Upper lobe of left lung (tissue), 4 donors: ENCODE measurements at regions not wholly inside any gene's neighbourhood (a gene's known extent, or its start where the extent isn't known, plus 50 kb on each side); places are given as distances from the start of the nearest gene placed in this dataset.

Source experiments
- POLR2A ChIP-seq, 4 donors: fragments of 450-650 bp; IDR thresholded peaks; one replicate each; pipeline ENCODE4 v1.5.1; 2016 to 2017; ENCODE audit warnings: antibody characterized with exemption in 4 of 4, mild to moderate bottlenecking in 2 of 4
- POLR2AphosphoS5 ChIP-seq, 2 donors: sonication (generic); formaldehyde crosslinking; IDR thresholded peaks; one replicate each; pipeline ENCODE4 v1.5.1; 2017; ENCODE audit warnings: antibody characterized with exemption in 2 of 2
- TF ChIP-seq, protein P1 (sequence below), 6 experiments: fragments of 450-650 bp in 4 of 6; fragments of 200-600 bp in 2 of 6; sonication (generic) in 2 of 6; IDR thresholded peaks; one replicate each; pipeline ENCODE4 v1.5.1; 2016 to 2019; ENCODE audit warnings: antibody characterized with exemption in 6 of 6

DNA sequence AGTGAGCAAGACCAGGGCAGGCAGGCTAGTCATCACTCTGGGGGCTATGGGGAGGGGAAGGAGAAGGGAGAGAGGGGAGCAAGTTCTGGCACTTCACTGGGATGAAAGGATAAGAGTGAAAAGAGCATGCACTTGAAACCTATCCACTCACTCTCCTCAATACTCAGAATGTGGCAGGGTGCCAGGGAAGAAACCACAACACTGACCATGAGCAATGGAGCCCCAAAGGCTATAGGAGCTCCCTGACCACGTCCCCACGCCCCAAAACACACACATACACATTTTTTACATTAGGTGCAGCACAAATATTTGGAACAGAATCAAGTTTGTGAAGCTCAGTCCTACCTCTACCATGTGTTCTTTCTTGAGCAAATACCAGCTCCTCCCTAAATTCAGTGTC is 132.2 kb downstream of the IDS start:
- TF ChIP-seq, protein P1, sequence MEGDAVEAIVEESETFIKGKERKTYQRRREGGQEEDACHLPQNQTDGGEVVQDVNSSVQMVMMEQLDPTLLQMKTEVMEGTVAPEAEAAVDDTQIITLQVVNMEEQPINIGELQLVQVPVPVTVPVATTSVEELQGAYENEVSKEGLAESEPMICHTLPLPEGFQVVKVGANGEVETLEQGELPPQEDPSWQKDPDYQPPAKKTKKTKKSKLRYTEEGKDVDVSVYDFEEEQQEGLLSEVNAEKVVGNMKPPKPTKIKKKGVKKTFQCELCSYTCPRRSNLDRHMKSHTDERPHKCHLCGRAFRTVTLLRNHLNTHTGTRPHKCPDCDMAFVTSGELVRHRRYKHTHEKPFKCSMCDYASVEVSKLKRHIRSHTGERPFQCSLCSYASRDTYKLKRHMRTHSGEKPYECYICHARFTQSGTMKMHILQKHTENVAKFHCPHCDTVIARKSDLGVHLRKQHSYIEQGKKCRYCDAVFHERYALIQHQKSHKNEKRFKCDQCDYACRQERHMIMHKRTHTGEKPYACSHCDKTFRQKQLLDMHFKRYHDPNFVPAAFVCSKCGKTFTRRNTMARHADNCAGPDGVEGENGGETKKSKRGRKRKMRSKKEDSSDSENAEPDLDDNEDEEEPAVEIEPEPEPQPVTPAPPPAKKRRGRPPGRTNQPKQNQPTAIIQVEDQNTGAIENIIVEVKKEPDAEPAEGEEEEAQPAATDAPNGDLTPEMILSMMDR (IDR thresholded peaks at IDR 0.05) = no peak
- no peak for TF ChIP-seq POLR2A (IDR thresholded peaks at IDR 0.05)
- no peak for TF ChIP-seq POLR2AphosphoS5 (IDR thresholded peaks at IDR 0.05)
